HUES64 (cell line): ENCODE measurements at regions not wholly inside any gene's neighbourhood (a gene's known extent, or its start where the extent isn't known, plus 50 kb on each side); places are given as distances from the start of the nearest gene placed in this dataset.

Experiments
- H3K27ac ChIP-seq: 2 replicates; pipeline ENCODE4 v1.7.0; 2013; ENCODE audit warnings: low read depth, low read length, inconsistent platforms
- H3K27me3 ChIP-seq: 2 replicates; pipeline ENCODE4 v1.6.1; 2013; ENCODE audit warnings: mild to moderate bottlenecking, low read length; ENCODE audit not compliant: insufficient read depth
- H3K36me3 ChIP-seq: 2 replicates; pipeline ENCODE4 v1.6.1; 2013; ENCODE audit warnings: mild to moderate bottlenecking, low read length; ENCODE audit not compliant: insufficient read depth
- H3K4me1 ChIP-seq: 2 replicates; pipeline ENCODE4 v1.6.1; 2013; ENCODE audit warnings: mild to moderate bottlenecking, low read length, moderate library complexity; ENCODE audit not compliant: insufficient read depth
- H3K4me3 ChIP-seq: 2 replicates; pipeline ENCODE4 v1.5.1; 2013; ENCODE audit warnings: mild to moderate bottlenecking, low read length, moderate library complexity
- H3K9ac ChIP-seq: 2 replicates; pipeline ENCODE4 v1.6.1; 2013; ENCODE audit warnings: mild to moderate bottlenecking, low read depth, low read length
- H3K9me3 ChIP-seq: 2 replicates; pipeline ENCODE4 v1.6.1; 2013; ENCODE audit warnings: low read depth, low read length; ENCODE audit not compliant: insufficient read depth
- WGBS: fragments of 150-250, 120-280 bp; methylation state at CpG from one replicate; pipeline ENCODE4 v1.1.7; 2013; ENCODE audit warnings: missing lambda C conversion rate; 5-methylcytosine and 5-hydroxymethylcytosine counted together

DNA sequence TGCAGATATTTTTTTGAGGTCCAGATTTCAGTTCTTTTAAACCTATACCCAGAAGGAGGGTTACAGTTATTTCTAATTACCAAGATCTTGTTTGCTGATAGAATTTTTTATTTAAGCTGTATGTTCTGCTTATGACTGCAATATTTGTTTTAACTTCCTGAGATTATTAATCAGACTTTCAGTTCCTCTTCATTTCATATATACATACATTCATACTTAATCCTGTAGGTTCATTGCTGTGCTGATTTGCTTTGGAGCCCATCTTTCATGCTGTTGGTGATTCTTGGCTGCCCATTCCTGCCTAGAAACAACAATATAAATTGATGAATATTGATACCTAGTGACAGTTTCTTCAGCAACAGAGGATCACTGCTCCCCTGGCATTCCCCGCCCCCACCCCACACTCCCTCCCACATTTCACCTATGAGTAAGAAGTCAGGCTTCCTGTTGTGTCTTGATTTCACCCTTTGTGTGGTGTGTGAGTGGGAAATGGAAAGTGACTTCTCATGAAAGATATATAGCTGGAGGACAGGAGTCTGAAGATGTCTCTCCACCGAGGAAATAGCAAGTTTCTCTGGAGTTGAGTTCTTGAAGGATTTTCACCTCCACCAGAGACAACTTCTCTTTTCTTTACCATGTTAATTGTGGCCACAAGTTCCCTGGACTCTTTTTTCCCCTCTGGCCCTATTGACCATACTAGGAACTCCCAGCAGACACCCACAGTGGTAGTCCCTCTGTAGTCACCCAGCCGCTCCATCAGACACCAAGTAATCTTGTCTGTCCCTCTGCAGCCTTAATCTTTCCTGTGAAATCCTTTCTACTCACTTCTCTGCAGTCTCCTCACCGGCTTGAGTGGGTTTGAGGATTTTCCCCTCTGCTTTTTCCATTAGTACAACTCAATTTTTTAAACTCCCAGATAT lies 118.4 kb downstream of the ASB9 start:
- WGBS, result 84% methylated on average over 2 of the region's 4 CpGs
- Histone ChIP-seq H3K9me3 (no peaks in the 10 kb centered on the region), H3K27ac (no peak overlapping the region), H3K4me3 (no peak overlapping the region), H3K4me1 (no peaks in the 10 kb centered on the region), H3K9ac (no peak overlapping the region), H3K36me3 (no peaks in the 10 kb centered on the region), H3K27me3 (no peaks in the 10 kb centered on the region)

DNA sequence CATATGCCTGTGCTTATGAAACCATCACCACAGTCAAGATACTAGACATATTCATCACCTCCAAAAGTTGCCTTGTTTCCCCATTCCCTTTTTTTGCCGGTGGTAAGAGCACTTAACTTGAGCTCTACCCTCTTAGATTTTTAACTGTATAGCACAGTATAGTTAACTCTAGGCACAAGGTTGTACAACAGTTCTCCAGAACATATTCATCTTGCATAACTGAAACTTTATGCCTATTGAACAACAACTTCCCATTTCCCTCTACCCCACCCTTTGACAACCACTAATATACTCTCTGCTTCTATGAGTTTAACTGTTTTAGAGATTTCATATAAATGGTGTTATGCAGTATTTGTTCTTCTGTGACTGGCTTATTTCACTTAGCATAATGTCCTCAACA lies 119.3 kb downstream of the ASB9 start:
- no peaks in the 10 kb centered on the region for H3K27me3 ChIP-seq
- H3K4me1 ChIP-seq, result no peaks in the 10 kb centered on the region
- no peak overlapping the region for H3K27ac ChIP-seq
- H3K4me3 ChIP-seq, result no peak overlapping the region
- 100% methylated on average over 1 of the region's 1 CpG for WGBS
- H3K9ac ChIP-seq, result no peak overlapping the region
- H3K36me3 ChIP-seq, result no peaks in the 10 kb centered on the region
- no peaks in the 10 kb centered on the region for H3K9me3 ChIP-seq

DNA sequence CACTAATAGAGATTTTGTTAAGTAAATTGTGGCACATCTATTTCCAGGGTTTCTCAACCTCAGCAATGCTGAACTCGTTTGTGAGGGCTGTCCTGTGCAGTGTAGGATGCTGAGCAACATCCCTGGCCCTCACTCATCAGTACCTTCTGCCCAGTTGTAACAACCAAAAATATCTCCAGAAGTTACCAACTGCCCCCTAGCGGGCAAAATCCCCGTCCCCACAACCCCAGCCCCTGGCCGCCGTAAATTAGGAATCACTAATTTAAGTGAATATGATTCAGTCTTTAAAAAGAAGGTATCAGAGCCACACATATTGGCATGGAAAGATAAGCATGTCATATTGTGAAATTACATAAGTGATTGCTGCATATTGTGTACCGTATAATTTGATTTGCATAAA lies 123.4 kb downstream of the ASB9 start:
- no peaks in the 10 kb centered on the region for H3K4me1 ChIP-seq
- no peaks in the 10 kb centered on the region for H3K27me3 ChIP-seq
- H3K9me3 ChIP-seq, result no peaks in the 10 kb centered on the region
- H3K9ac ChIP-seq, result no peak overlapping the region
- H3K4me3 ChIP-seq, result no peak overlapping the region
- no peaks in the 10 kb centered on the region for H3K36me3 ChIP-seq
- H3K27ac ChIP-seq, result no peak overlapping the region
- 0% methylated on average over 1 of the region's 6 CpGs for WGBS

DNA sequence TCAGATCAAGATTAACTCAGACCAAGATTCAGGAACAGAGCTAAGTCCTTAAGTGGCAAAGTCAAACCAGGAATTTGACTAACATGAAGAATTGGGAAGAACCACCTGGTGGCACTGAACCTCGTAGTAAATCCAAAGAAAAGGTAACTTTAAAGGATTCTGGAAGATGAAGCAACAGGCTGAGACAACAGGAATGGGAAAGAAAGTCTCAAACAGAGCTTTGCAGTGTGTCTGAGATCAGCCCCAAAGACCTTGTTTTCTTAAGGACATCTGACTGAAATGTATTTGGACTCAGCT lies 126.1 kb downstream of the ASB9 start:
- Histone ChIP-seq H3K9ac (no peak overlapping the region), H3K4me3 (no peak overlapping the region), H3K9me3 (no peaks in the 10 kb centered on the region), H3K27me3 (no peaks in the 10 kb centered on the region), H3K36me3 (no peaks in the 10 kb centered on the region), H3K27ac (no peak overlapping the region), H3K4me1 (no peaks in the 10 kb centered on the region)
- WGBS, result 62% methylated on average over 1 of the region's 1 CpG

DNA sequence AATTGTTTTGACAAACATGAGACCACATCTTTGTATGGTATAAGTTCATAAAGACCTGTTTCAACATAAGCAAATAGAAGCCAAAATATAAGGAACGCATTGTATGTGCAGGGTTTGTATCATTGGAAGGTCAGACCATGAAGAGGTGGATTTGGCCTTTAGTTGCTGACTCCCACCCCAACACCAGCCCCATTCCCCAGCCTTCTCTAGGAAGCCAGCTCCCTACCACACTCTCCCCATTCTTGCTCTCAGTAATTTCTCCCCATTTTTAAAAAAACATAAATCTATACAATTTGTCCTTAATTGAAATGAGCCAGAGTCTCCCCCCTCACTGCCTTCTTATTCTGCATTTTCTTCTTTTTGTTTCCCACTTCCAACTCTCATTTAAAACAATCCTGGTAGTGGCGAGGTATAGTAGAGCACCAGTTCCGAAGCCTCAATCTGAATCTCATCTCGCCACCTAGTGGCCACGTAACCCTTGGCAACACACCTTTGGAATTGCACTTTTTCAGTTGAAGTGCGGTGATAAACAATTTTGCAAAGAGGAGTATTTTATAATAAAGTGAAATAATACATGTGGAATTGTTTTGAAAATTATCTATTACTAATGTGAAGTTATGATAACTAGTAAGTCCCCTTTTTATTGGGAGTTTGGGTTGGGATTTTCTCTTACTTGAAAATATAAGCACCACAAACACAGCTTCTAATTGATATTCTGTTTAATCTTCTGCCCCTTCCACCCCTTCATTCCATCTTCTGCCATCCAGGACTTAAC lies 126.6 kb downstream of the ASB9 start:
- Histone ChIP-seq H3K9ac (no peak overlapping the region), H3K4me3 (no peak overlapping the region), H3K36me3 (no peaks in the 10 kb centered on the region), H3K27ac (no peak overlapping the region), H3K9me3 (no peaks in the 10 kb centered on the region), H3K27me3 (no peaks in the 10 kb centered on the region), H3K4me1 (no peaks in the 10 kb centered on the region)
- WGBS, result 49% methylated on average over 2 of the region's 6 CpGs

DNA sequence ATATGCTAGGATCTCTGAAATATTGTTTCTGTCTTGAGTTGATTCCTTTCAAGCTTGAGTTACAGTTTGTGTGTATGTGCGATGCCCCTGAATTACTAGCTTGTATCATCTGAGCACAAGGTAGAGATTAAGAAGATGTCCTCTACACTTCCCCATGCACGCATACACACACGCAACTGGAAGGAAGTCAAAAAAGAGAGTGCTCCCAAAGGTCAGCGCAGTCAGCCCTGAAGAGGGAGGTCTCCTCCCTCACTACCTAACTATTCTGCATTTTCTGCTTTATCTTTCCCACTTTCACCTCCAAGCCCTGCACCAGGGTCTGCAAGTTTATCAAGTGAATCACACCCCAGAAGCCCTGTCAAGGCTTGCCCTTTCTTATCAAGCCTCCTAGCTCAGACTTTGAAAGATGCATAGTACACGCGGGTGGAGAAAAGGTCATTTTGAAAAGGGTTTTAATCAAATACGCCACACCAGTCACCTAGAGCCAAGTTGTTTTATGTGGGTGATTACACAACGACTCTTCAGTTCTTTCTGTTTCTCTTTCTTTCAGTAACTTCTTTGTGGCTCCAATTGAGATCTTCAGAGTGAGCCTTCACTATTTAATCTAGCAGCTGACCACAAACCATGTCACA lies 127.7 kb downstream of the ASB9 start:
- Histone ChIP-seq H3K9ac (no peak overlapping the region), H3K9me3 (no peaks in the 10 kb centered on the region), H3K4me1 (no peaks in the 10 kb centered on the region), H3K27ac (no peak overlapping the region), H3K36me3 (no peaks in the 10 kb centered on the region), H3K4me3 (no peak overlapping the region), H3K27me3 (no peaks in the 10 kb centered on the region)
- WGBS, result 94% methylated on average over 5 of the region's 8 CpGs

DNA sequence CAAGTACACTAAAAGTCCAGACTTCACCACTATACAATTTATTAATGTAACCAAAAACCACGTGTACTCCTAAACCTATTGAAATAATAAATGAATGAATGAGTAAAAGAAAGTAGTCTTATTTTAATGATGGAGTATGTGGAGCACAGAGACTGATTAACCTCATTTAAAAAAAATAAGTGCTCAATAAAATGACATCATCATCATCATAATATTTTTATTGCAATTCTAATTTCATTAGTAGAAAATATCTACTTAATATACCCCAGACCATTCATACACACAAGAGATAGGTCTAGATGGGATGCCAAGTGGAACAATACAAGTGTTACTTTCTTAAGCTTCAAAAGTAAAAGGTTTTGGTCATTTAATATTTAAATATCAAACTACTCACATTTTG lies 133.1 kb downstream of the ASB9 start:
- Histone ChIP-seq H3K27me3 (no peaks in the 10 kb centered on the region), H3K4me1 (no peaks in the 10 kb centered on the region), H3K9ac (no peak overlapping the region), H3K27ac (no peak overlapping the region), H3K36me3 (no peaks in the 10 kb centered on the region), H3K9me3 (no peaks in the 10 kb centered on the region), H3K4me3 (no peak overlapping the region)
- WGBS, result no CpG with 5 or more reads among the region's 1 CpG

DNA sequence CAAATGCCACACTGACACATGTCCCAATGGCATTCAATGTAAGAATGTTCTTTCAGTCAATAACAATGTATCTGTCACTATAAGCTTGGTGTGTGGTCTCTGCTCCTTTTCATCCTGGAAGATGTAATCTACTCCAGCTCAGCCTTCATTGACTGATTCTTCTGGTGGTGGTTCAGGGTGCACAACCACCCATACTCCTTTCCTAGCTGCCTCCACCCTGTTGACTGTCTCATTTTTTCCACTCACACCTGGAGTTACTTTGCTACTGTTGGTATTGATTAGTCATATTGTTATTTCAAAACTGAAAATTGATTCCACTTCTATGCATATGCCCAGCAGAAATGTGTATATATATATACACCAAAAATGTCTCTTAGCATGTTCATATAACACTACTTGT lies 140.5 kb downstream of the ASB9 start:
- Histone ChIP-seq H3K9ac (no peak overlapping the region), H3K36me3 (no peaks in the 10 kb centered on the region), H3K4me3 (no peak overlapping the region), H3K27me3 (no peaks in the 10 kb centered on the region), H3K4me1 (no peaks in the 10 kb centered on the region), H3K27ac (no peak overlapping the region), H3K9me3 (no peaks in the 10 kb centered on the region)

DNA sequence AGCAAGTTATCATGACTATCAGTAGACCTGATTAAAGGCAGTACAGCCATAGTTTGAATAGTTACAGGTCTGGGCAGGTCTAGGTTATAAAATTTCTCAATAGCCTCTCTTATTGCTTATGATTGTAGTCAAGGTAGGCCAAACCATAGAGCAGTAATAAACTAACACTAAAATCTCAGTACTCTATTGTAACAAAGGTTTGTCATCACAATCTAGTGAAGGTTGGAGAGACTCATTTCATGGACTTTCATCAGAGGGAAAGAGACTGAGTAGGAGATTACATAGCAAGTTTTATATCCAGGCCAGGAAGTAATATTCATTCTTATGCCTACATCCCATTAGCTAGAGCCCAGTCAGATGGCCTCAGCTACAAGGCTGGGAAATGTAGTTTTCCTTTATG lies 141.0 kb downstream of the ASB9 start:
- no peak overlapping the region for H3K9ac ChIP-seq
- no peaks in the 10 kb centered on the region for H3K9me3 ChIP-seq
- H3K27ac ChIP-seq, result no peak overlapping the region
- H3K4me1 ChIP-seq, result no peaks in the 10 kb centered on the region
- no peak overlapping the region for H3K4me3 ChIP-seq
- H3K27me3 ChIP-seq, result no peaks in the 10 kb centered on the region
- H3K36me3 ChIP-seq, result no peaks in the 10 kb centered on the region

DNA sequence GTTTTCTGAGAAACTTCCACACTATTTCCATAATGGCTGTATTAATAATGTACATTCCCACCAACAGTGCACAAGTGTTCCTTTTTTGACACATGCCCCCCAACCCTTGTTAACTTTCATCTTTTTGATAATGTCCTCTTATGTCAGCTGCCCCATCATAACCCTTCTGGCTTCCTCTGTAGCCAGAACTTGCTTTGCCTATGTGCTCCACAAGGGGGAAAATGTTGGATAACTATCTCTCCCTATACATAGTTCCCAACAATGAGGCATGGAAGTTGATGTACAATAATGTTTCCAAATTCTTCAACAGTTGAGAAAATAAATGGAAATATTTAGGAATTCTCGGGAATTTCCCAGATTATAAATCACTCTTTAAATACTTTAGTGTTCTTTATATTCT lies 142.9 kb downstream of the ASB9 start:
- H3K27ac ChIP-seq, result no peak overlapping the region
- H3K4me3 ChIP-seq, result no peak overlapping the region
- no peaks in the 10 kb centered on the region for H3K9me3 ChIP-seq
- H3K36me3 ChIP-seq, result no peaks in the 10 kb centered on the region
- no peak overlapping the region for H3K9ac ChIP-seq
- no peaks in the 10 kb centered on the region for H3K27me3 ChIP-seq
- no peaks in the 10 kb centered on the region for H3K4me1 ChIP-seq
- no CpG with 5 or more reads among the region's 1 CpG for WGBS

DNA sequence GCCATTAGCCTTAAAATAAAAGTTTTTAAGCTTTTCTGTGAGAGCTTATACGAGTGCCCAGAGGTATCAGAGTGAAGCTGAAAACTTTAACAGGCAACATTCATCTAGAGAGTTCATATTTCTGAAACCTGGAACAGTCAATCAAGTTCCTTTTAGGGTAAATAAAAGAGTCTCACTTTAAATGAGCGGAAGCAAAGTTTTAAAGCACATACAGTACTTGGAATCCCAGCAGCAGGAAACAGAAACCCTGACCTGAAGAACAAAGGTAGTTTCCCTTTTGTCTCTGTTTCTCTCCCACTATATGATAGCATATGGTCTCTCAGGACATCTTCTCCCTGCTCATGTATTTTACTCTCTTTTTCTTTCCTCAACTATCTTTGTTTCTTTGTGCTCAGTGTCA lies 153.0 kb downstream of the ASB9 start:
- no peaks in the 10 kb centered on the region for H3K9me3 ChIP-seq
- no peak overlapping the region for H3K4me3 ChIP-seq
- no peak overlapping the region for H3K9ac ChIP-seq
- H3K4me1 ChIP-seq, result peaks cover 9% of the 10 kb centered on the region
- no peaks in the 10 kb centered on the region for H3K36me3 ChIP-seq
- no peak overlapping the region for H3K27ac ChIP-seq
- H3K27me3 ChIP-seq, result no peaks in the 10 kb centered on the region
- WGBS, result 100% methylated on average over 1 of the region's 2 CpGs
